Upper lobe of left lung (tissue), 4 donors: ENCODE measurements at regions not wholly inside any gene's neighbourhood (a gene's known extent, or its start where the extent isn't known, plus 50 kb on each side); places are given as distances from the start of the nearest gene placed in this dataset.

Experiments
- CTCF ChIP-seq, 6 experiments: fragments of 450-650 bp in 4 of 6; fragments of 200-600 bp in 2 of 6; sonication (generic) in 2 of 6; IDR thresholded peaks; one replicate each; pipeline ENCODE4 v1.5.1; 2016 to 2019; ENCODE audit warnings: antibody characterized with exemption in 6 of 6
- POLR2A ChIP-seq, 4 donors: fragments of 450-650 bp; IDR thresholded peaks; one replicate each; pipeline ENCODE4 v1.5.1; 2016 to 2017; ENCODE audit warnings: antibody characterized with exemption in 4 of 4, mild to moderate bottlenecking in 2 of 4
- POLR2AphosphoS5 ChIP-seq, 2 donors: sonication (generic); formaldehyde crosslinking; IDR thresholded peaks; one replicate each; pipeline ENCODE4 v1.5.1; 2017; ENCODE audit warnings: antibody characterized with exemption in 2 of 2

- TF ChIP-seq POLR2AphosphoS5 (IDR thresholded peaks at IDR 0.05) (no peak), POLR2A (IDR thresholded peaks at IDR 0.05) (no peak), CTCF (IDR thresholded peaks at IDR 0.05) (no peak)
These were observed 1787.9 kb upstream of the WWC1 start for GRCh38 chr5:166503506-166503905.
